Epithelial cell of esophagus (primary cell): ENCODE measurements at regions not wholly inside any gene's neighbourhood (a gene's known extent, or its start where the extent isn't known, plus 50 kb on each side); places are given as distances from the start of the nearest gene placed in this dataset.

Experiments
- DNase-seq: peaks from one replicate; pipeline ENCODE4 v3.0.0; 2010; ENCODE audit warnings: low read depth
- H3K4me3 ChIP-seq: 2 replicates; pipeline ENCODE4 v1.5.1; 2011; ENCODE audit warnings: mild to moderate bottlenecking, low read length, control low read depth
- CTCF ChIP-seq: IDR thresholded peaks from 2 replicates; pipeline ENCODE4 v1.5.1; 2011; ENCODE audit warnings: low read depth, mild to moderate bottlenecking, low read length, control low read depth, inconsistent platforms; ENCODE audit not compliant: insufficient read depth; ENCODE audit errors: missing control alignments

- no peak overlapping the region for H3K4me3 ChIP-seq
- no peak for TF ChIP-seq CTCF
- DNase-seq = no peak
These were observed 264.2 kb upstream of the TFAP2D start for GRCh38 chr6:50449128-50449527.

GRCh38 chr6:50451826-50452400 is 261.4 kb upstream of the TFAP2D start:
- no peak overlapping the region for H3K4me3 ChIP-seq
- DNase-seq = no peak
- TF ChIP-seq CTCF = no peak

- no peak for TF ChIP-seq CTCF
- DNase-seq = no peak
- no peak overlapping the region for H3K4me3 ChIP-seq
These were observed 258.3 kb upstream of the TFAP2D start for GRCh38 chr6:50455029-50455428.

- no peak for DNase-seq
- H3K4me3 ChIP-seq = no peak overlapping the region
- no peak for TF ChIP-seq CTCF
These were observed 256.0 kb upstream of the TFAP2D start for GRCh38 chr6:50457351-50457750.

- H3K4me3 ChIP-seq = no peak overlapping the region
- TF ChIP-seq CTCF = no peak
These were observed 251.6 kb upstream of the TFAP2D start for GRCh38 chr6:50461696-50462095.

GRCh38 chr6:50463931-50464330 is 249.4 kb upstream of the TFAP2D start:
- TF ChIP-seq CTCF = no peak
- no peak overlapping the region for H3K4me3 ChIP-seq
- no peak for DNase-seq

More at GRCh38 chr6:50461696-50462095, 251.6 kb upstream of the TFAP2D start:
- no peak for DNase-seq

GRCh38 chr6:50467931-50468330 is 245.4 kb upstream of the TFAP2D start:
- no peak for TF ChIP-seq CTCF
- no peak overlapping the region for H3K4me3 ChIP-seq
- no peak for DNase-seq
